OCI-LY7 (cell line): ENCODE measurements at regions not wholly inside any gene's neighbourhood (a gene's known extent, or its start where the extent isn't known, plus 50 kb on each side); places are given as distances from the start of the nearest gene placed in this dataset.

Experiments used
- BruUV-seq: library from RNA; stranded (reverse); fragments of 400-500 nt; replicated peaks from 2 replicates; lab custom pipeline; 2021; lab: Mats Ljungman, UMichigan
- CTCF ChIA-PET: fragments of 300-600 bp; sonication (Branson Sonifier 250); formaldehyde crosslinking; loops from one replicate; lab custom pipeline; 2022; ENCODE audit warnings: antibody characterized with exemption; ENCODE audit not compliant: unreplicated experiment; lab: Charles Lee
- POLR2A ChIA-PET: fragments of 300-600 bp; sonication (Branson Sonifier 250); formaldehyde crosslinking; loops from one replicate; lab custom pipeline; 2022; ENCODE audit warnings: antibody characterized with exemption; lab: Charles Lee
- DNase-seq: peaks from one replicate; pipeline ENCODE4 v3.0.0-alpha.2; 2015; ENCODE audit warnings: low spot score
- H2AFZ ChIP-seq: fragments of 200-600 bp; sonication (generic), shearing (Covaris generic); 2 replicates; pipeline ENCODE4 v1.6.1; 2014; ENCODE audit warnings: mild to moderate bottlenecking, antibody characterized with exemption, low read length, moderate library complexity
- H3K27ac ChIP-seq: fragments of 200-600 bp; sonication (generic); 2 replicates; pipeline ENCODE4 v1.5.1; 2014; ENCODE audit warnings: mixed run types, low read depth, mild to moderate bottlenecking, moderate library complexity, low read length, inconsistent platforms; ENCODE audit not compliant: poor library complexity, severe bottlenecking
- H3K36me3 ChIP-seq: fragments of 200-600 bp; sonication (generic); 2 replicates; pipeline ENCODE4 v1.6.1; 2014; ENCODE audit warnings: mild to moderate bottlenecking, antibody characterized with exemption, low read length, moderate library complexity, mixed read lengths; ENCODE audit not compliant: insufficient read depth
- H3K4me1 ChIP-seq: fragments of 200-600 bp; sonication (generic); 2 replicates; pipeline ENCODE4 v1.5.1; 2014; ENCODE audit warnings: mild to moderate bottlenecking, low read length; ENCODE audit not compliant: insufficient read depth, poor library complexity, severe bottlenecking
- H3K4me2 ChIP-seq: fragments of 200-600 bp; sonication (generic); 2 replicates; pipeline ENCODE4 v1.6.1; 2014; ENCODE audit warnings: mild to moderate bottlenecking, low read length
- H3K4me3 ChIP-seq: fragments of 200-600 bp; sonication (generic); 2 replicates; pipeline ENCODE4 v1.5.1; 2014; ENCODE audit warnings: mild to moderate bottlenecking, low read depth, low read length; ENCODE audit not compliant: poor library complexity, severe bottlenecking
- H3K79me2 ChIP-seq: fragments of 200-600 bp; sonication (generic); 2 replicates; pipeline ENCODE4 v1.6.1; 2016; ENCODE audit warnings: low read depth, mild to moderate bottlenecking, low read length, moderate library complexity, mixed read lengths; ENCODE audit not compliant: insufficient read depth
- H3K9me2 ChIP-seq: fragments of 200-600 bp; sonication (generic); 2 replicates; pipeline ENCODE4 v1.6.1; 2016; ENCODE audit warnings: mild to moderate bottlenecking, low read length, mixed read lengths; ENCODE audit not compliant: insufficient read depth
- H3K9me3 ChIP-seq: fragments of 200-600 bp; sonication (generic); 2 replicates; pipeline ENCODE4 v1.6.1; 2014; ENCODE audit warnings: mild to moderate bottlenecking, mixed run types, low read length, mixed read lengths
- H4K20me1 ChIP-seq: fragments of 200-600 bp; sonication (generic); 2 replicates; pipeline ENCODE4 v1.6.1; 2014; ENCODE audit warnings: mild to moderate bottlenecking, antibody characterized with exemption, low read length, moderate library complexity, mixed read lengths; ENCODE audit not compliant: insufficient read depth
- CTCF ChIP-seq: fragments of 200-600 bp; sonication (generic); conservative IDR thresholded peaks from 2 replicates; pipeline ENCODE4 v1.5.1; 2014; ENCODE audit warnings: mild to moderate bottlenecking, antibody characterized with exemption, low read length, moderate library complexity, mixed read lengths
- EZH2phosphoT487 ChIP-seq: fragments of 200-600 bp; sonication (generic); IDR thresholded peaks from 2 replicates; pipeline ENCODE4 v1.6.1; 2018; ENCODE audit warnings: low read depth, borderline replicate concordance, mild to moderate bottlenecking, mixed run types, antibody characterized with exemption, low read length, moderate library complexity, mixed read lengths
- intact Hi-C: fragments of 100-400 bp; cut with micrococcal nuclease; formaldehyde crosslinking; loops from one replicate; pipeline ENCODE4 v1.10.0; 2022; ENCODE audit not compliant: unreplicated experiment

GRCh38 chr22:49211176-49211575 is 616.5 kb downstream of the BRD1 start:
- Histone ChIP-seq H3K79me2 (no peaks in the 10 kb centered on the region), H3K4me3 (no peak overlapping the region), H2AFZ (no peak overlapping the region), H3K9me3 (no peaks in the 10 kb centered on the region), H3K36me3 (no peaks in the 10 kb centered on the region), H3K4me2 (no peak overlapping the region), H3K9me2 (no peaks in the 10 kb centered on the region), H3K27ac (no peak overlapping the region), H3K4me1 (no peaks in the 10 kb centered on the region), H4K20me1 (no peaks in the 10 kb centered on the region)
- no TSS peak for BruUV-seq
- intact Hi-C loops: no loop called here
- ChIA-PET CTCF (no interaction called here), POLR2A (no interaction called here)
- no peak for TF ChIP-seq EZH2phosphoT487
- no peak for TF ChIP-seq CTCF
- DNase-seq: no peak

GRCh38 chr22:49210606-49211005 is 617.1 kb downstream of the BRD1 start:
- POLR2A ChIA-PET: no interaction called here
- CTCF ChIA-PET: no interaction called here
- Histone ChIP-seq H4K20me1 (no peaks in the 10 kb centered on the region), H3K9me3 (no peaks in the 10 kb centered on the region), H3K4me1 (no peaks in the 10 kb centered on the region), H3K36me3 (no peaks in the 10 kb centered on the region), H3K79me2 (no peaks in the 10 kb centered on the region), H3K4me3 (no peak overlapping the region), H3K9me2 (no peaks in the 10 kb centered on the region), H2AFZ (no peak overlapping the region), H3K4me2 (no peak overlapping the region), H3K27ac (no peak overlapping the region)
- BruUV-seq: no TSS peak
- DNase-seq: no peak
- intact Hi-C loops: no loop called here
- TF ChIP-seq EZH2phosphoT487: no peak
- no peak for TF ChIP-seq CTCF

GRCh38 chr22:49209452-49210195 is 618.0 kb downstream of the BRD1 start:
- Histone ChIP-seq H4K20me1 (no peaks in the 10 kb centered on the region), H3K36me3 (no peaks in the 10 kb centered on the region), H2AFZ (no peak overlapping the region), H3K9me2 (no peaks in the 10 kb centered on the region), H3K27ac (no peak overlapping the region), H3K9me3 (no peaks in the 10 kb centered on the region), H3K4me2 (no peak overlapping the region), H3K4me3 (no peak overlapping the region), H3K4me1 (no peaks in the 10 kb centered on the region), H3K79me2 (no peaks in the 10 kb centered on the region)
- intact Hi-C loops: no loop called here
- BruUV-seq: no TSS peak
- DNase-seq: no peak
- ChIA-PET CTCF (no interaction called here), POLR2A (no interaction called here)
- TF ChIP-seq CTCF: no peak
- TF ChIP-seq EZH2phosphoT487: no peak
